Mammary epithelial cell (primary cell): ENCODE measurements at regions not wholly inside any gene's neighbourhood (a gene's known extent, or its start where the extent isn't known, plus 50 kb on each side); places are given as distances from the start of the nearest gene placed in this dataset.

ENCODE experiments used
- CTCF ChIP-seq, 2 donors: IDR thresholded peaks in 1 of 2; conservative IDR thresholded peaks in 1 of 2; 2 replicates each; pipeline ENCODE4 v1.5.1; 2011 to 2012; ENCODE audit warnings: inconsistent platforms in 2 of 2, low read length in 2 of 2, mild to moderate bottlenecking in 2 of 2, control low read depth in 1 of 2, low read depth in 1 of 2; ENCODE audit not compliant: insufficient read depth in 1 of 2; ENCODE audit errors: extremely low read depth in 1 of 2
- EZH2 ChIP-seq: IDR thresholded peaks from 2 replicates; pipeline ENCODE4 v1.6.1; 2012; ENCODE audit warnings: low read length, inconsistent platforms, borderline replicate concordance

GRCh38 chr13:79645569-79645968 is 164.6 kb downstream of the NDFIP2 start:
- TF ChIP-seq CTCF (conservative IDR thresholded peaks at IDR 0.05 in 1 of 2, IDR thresholded peaks at IDR 0.05 in 1 of 2; ENCODE audit: extremely low read depth in 1 of 2, insufficient read depth in 1 of 2, low read depth in 1 of 2, low read length in 2 of 2), result no peak
- no peak for TF ChIP-seq EZH2
